ENCODE measurements at regions not wholly inside any gene's neighbourhood (a gene's known extent, or its start where the extent isn't known, plus 50 kb on each side); places are given as distances from the start of the nearest gene placed in this dataset.

- no peak for TF ChIP-seq EZH2 (IDR thresholded peaks at IDR 0.05; ENCODE audit: low read depth, unreplicated experiment)
- no peak for TF ChIP-seq CTCF (conservative IDR thresholded peaks at IDR 0.05; ENCODE audit: low read depth in 2 of 2)
- TF ChIP-seq ZNF331 (CRISPR knock-in tag; IDR thresholded peaks at IDR 0.05; ENCODE audit: low read depth), result no peak
- TF ChIP-seq EZH2phosphoT487 (IDR thresholded peaks at IDR 0.05; ENCODE audit: unreplicated experiment), result no peak
- TF ChIP-seq POLR2AphosphoS5 (IDR thresholded peaks at IDR 0.05; ENCODE audit: low read depth), result no peak
- TF ChIP-seq STAT1 (IDR thresholded peaks at IDR 0.05; ENCODE audit: unreplicated experiment), result no peak
- TF ChIP-seq JUNB (IDR thresholded peaks at IDR 0.05; ENCODE audit: unreplicated experiment), result no peak
- no peak for TF ChIP-seq REST (IDR thresholded peaks at IDR 0.05; ENCODE audit: unreplicated experiment)
- TF ChIP-seq ZNF114 (CRISPR knock-in tag; IDR thresholded peaks at IDR 0.05), result no peak
- TF ChIP-seq NANOG (IDR thresholded peaks at IDR 0.05; ENCODE audit: borderline replicate concordance), result no peak
- no peak for TF ChIP-seq ETS1 (IDR thresholded peaks at IDR 0.05)
Observed at GRCh38 chr20:57895161-57895855, 185.5 kb upstream of the PMEPA1 start.
